ENCODE measurements at regions not wholly inside any gene's neighbourhood (a gene's known extent, or its start where the extent isn't known, plus 50 kb on each side); places are given as distances from the start of the nearest gene placed in this dataset.

DNA sequence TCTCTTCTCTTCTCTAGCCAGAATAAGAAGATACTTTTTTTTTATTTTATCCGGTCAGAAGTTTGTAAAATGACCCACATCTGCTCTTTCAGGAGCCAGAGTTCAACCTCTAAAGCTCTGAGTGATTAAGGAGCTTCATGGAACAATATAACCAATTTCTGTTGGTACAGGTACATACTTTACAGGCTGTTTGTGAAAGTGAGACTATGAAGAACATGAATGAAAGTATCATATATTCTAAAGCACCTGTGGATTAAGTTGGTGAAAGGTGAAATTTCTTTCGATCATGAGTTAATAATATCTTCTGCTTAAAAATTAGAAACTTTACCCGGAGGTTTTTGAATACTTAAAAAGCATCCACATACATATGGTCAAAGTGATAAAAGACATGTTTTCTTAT is 65.2 kb downstream of the DMRT2 start:
- TF ChIP-seq STAT1 (IDR thresholded peaks at IDR 0.05; ENCODE audit: unreplicated experiment) (no peak), ZNF114 (CRISPR knock-in tag; IDR thresholded peaks at IDR 0.05) (no peak), CREB1 (CRISPR knock-in tag; IDR thresholded peaks at IDR 0.05; ENCODE audit: low read depth) (no peak), EZH2 (IDR thresholded peaks at IDR 0.05; ENCODE audit: low read depth, unreplicated experiment) (no peak), NANOG (IDR thresholded peaks at IDR 0.05; ENCODE audit: borderline replicate concordance) (no peak), POLR2AphosphoS5 (IDR thresholded peaks at IDR 0.05; ENCODE audit: low read depth) (no peak)
- TF ChIP-seq, protein P1, sequence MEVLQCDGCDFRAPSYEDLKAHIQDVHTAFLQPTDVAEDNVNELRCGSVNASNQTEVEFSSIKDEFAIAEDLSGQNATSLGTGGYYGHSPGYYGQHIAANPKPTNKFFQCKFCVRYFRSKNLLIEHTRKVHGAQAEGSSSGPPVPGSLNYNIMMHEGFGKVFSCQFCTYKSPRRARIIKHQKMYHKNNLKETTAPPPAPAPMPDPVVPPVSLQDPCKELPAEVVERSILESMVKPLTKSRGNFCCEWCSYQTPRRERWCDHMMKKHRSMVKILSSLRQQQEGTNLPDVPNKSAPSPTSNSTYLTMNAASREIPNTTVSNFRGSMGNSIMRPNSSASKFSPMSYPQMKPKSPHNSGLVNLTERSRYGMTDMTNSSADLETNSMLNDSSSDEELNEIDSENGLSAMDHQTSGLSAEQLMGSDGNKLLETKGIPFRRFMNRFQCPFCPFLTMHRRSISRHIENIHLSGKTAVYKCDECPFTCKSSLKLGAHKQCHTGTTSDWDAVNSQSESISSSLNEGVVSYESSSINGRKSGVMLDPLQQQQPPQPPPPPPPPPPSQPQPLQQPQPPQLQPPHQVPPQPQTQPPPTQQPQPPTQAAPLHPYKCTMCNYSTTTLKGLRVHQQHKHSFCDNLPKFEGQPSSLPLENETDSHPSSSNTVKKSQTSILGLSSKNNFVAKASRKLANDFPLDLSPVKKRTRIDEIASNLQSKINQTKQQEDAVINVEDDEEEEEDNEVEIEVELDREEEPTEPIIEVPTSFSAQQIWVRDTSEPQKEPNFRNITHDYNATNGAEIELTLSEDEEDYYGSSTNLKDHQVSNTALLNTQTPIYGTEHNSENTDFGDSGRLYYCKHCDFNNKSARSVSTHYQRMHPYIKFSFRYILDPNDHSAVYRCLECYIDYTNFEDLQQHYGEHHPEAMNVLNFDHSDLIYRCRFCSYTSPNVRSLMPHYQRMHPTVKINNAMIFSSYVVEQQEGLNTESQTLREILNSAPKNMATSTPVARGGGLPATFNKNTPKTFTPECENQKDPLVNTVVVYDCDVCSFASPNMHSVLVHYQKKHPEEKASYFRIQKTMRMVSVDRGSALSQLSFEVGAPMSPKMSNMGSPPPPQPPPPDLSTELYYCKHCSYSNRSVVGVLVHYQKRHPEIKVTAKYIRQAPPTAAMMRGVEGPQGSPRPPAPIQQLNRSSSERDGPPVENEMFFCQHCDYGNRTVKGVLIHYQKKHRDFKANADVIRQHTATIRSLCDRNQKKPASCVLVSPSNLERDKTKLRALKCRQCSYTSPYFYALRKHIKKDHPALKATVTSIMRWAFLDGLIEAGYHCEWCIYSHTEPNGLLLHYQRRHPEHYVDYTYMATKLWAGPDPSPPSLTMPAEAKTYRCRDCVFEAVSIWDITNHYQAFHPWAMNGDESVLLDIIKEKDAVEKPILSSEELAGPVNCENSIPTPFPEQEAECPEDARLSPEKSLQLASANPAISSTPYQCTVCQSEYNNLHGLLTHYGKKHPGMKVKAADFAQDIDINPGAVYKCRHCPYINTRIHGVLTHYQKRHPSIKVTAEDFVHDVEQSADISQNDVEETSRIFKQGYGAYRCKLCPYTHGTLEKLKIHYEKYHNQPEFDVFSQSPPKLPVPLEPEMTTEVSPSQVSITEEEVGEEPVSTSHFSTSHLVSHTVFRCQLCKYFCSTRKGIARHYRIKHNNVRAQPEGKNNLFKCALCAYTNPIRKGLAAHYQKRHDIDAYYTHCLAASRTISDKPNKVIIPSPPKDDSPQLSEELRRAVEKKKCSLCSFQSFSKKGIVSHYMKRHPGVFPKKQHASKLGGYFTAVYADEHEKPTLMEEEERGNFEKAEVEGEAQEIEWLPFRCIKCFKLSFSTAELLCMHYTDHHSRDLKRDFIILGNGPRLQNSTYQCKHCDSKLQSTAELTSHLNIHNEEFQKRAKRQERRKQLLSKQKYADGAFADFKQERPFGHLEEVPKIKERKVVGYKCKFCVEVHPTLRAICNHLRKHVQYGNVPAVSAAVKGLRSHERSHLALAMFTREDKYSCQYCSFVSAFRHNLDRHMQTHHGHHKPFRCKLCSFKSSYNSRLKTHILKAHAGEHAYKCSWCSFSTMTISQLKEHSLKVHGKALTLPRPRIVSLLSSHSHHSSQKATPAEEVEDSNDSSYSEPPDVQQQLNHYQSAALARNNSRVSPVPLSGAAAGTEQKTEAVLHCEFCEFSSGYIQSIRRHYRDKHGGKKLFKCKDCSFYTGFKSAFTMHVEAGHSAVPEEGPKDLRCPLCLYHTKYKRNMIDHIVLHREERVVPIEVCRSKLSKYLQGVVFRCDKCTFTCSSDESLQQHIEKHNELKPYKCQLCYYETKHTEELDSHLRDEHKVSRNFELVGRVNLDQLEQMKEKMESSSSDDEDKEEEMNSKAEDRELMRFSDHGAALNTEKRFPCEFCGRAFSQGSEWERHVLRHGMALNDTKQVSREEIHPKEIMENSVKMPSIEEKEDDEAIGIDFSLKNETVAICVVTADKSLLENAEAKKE (CRISPR knock-in tag; IDR thresholded peaks at IDR 0.05): no peak
- TF ChIP-seq, protein P2, sequence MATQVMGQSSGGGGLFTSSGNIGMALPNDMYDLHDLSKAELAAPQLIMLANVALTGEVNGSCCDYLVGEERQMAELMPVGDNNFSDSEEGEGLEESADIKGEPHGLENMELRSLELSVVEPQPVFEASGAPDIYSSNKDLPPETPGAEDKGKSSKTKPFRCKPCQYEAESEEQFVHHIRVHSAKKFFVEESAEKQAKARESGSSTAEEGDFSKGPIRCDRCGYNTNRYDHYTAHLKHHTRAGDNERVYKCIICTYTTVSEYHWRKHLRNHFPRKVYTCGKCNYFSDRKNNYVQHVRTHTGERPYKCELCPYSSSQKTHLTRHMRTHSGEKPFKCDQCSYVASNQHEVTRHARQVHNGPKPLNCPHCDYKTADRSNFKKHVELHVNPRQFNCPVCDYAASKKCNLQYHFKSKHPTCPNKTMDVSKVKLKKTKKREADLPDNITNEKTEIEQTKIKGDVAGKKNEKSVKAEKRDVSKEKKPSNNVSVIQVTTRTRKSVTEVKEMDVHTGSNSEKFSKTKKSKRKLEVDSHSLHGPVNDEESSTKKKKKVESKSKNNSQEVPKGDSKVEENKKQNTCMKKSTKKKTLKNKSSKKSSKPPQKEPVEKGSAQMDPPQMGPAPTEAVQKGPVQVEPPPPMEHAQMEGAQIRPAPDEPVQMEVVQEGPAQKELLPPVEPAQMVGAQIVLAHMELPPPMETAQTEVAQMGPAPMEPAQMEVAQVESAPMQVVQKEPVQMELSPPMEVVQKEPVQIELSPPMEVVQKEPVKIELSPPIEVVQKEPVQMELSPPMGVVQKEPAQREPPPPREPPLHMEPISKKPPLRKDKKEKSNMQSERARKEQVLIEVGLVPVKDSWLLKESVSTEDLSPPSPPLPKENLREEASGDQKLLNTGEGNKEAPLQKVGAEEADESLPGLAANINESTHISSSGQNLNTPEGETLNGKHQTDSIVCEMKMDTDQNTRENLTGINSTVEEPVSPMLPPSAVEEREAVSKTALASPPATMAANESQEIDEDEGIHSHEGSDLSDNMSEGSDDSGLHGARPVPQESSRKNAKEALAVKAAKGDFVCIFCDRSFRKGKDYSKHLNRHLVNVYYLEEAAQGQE (IDR thresholded peaks at IDR 0.05; ENCODE audit: unreplicated experiment): no peak
- Mint-ChIP-seq H3K9me3 (no peaks in the 10 kb centered on the region), H3K4me3 (no peak overlapping the region), H3K4me1 (peaks cover 7% of the 10 kb centered on the region; the same call in 2 of the 3 replicates), H3K27me3 (ENCODE audit: insufficient read depth, low read depth, poor library complexity) (peaks cover 3% of the 10 kb centered on the region), H3K36me3 (ENCODE audit: low read depth) (no peaks in the 10 kb centered on the region), H3K27ac (no peak overlapping the region)
- no peak for ATAC-seq
- no peak overlapping the region for H2AFZ ChIP-seq
- H3K36me3 ChIP-seq (ENCODE audit: insufficient read depth): no peaks in the 10 kb centered on the region
- H3K79me2 ChIP-seq (replicated peaks; ENCODE audit: insufficient read depth): no peaks in the 10 kb centered on the region
- H3K4me3 ChIP-seq: no peak overlapping the region
- H4K20me1 ChIP-seq (replicated peaks; ENCODE audit: insufficient read depth): no peaks in the 10 kb centered on the region
- H3F3A ChIP-seq (replicated peaks; ENCODE audit: low read depth): no peaks in the 10 kb centered on the region
- no peaks in the 10 kb centered on the region for H3K9me2 ChIP-seq (ENCODE audit: insufficient read depth)
- no peak overlapping the region for H3K27ac ChIP-seq (ENCODE audit: low read depth)
- no peak for DNase-seq (ENCODE audit: low spot score)
- no peaks in the 10 kb centered on the region for H3K4me1 ChIP-seq (ENCODE audit: insufficient read depth)
- no peak overlapping the region for H3K4me2 ChIP-seq
- H3K27me3 ChIP-seq (ENCODE audit: insufficient read depth): no peaks in the 10 kb centered on the region

Data from GM23338 (cell line).